CD14-positive monocyte (primary cell): ENCODE measurements at regions not wholly inside any gene's neighbourhood (a gene's known extent, or its start where the extent isn't known, plus 50 kb on each side); places are given as distances from the start of the nearest gene placed in this dataset.

Experiments used
- DNase-seq, 3 donors: peaks; one replicate each; pipeline ENCODE4 v3.0.0-alpha.2; 2011 to 2022
- H2AFZ ChIP-seq: 2 replicates; pipeline ENCODE4 v1.6.0; 2012; ENCODE audit warnings: mild to moderate bottlenecking, low read depth, low read length, inconsistent platforms; ENCODE audit not compliant: insufficient read depth, poor library complexity, severe bottlenecking
- H3K27ac ChIP-seq, 2 donors: 1 replicate in 1 of 2; 2 replicates in 1 of 2; pipeline ENCODE4 v1.5.1; 2012 to 2013; ENCODE audit warnings: low read length in 2 of 2, control low read depth in 1 of 2, inconsistent platforms in 1 of 2, low read depth in 1 of 2, mild to moderate bottlenecking in 1 of 2
- H3K27me3 ChIP-seq, 2 donors: one replicate each; pipeline versions ENCODE4 v1.6.0 to v1.6.1; 2011 to 2013; ENCODE audit warnings: low read length in 2 of 2; ENCODE audit not compliant: control insufficient read depth in 2 of 2, insufficient read depth in 2 of 2
- H3K36me3 ChIP-seq, 2 donors: replicated peaks in 1 of 2; 1 replicate in 1 of 2; 2 replicates in 1 of 2; pipeline versions ENCODE4 v1.5.1 to v1.6.1; 2012 to 2013; ENCODE audit warnings: low read length in 2 of 2, control low read depth in 1 of 2, inconsistent platforms in 1 of 2, mild to moderate bottlenecking in 1 of 2; ENCODE audit not compliant: insufficient read depth in 2 of 2, control insufficient read depth in 1 of 2
- H3K4me1 ChIP-seq, 2 donors: 1 replicate in 1 of 2; 2 replicates in 1 of 2; pipeline versions ENCODE4 v1.5.1 to v1.6.1; 2012 to 2013; ENCODE audit warnings: low read length in 2 of 2, control low read depth in 1 of 2, inconsistent platforms in 1 of 2, mild to moderate bottlenecking in 1 of 2, moderate library complexity in 1 of 2; ENCODE audit not compliant: insufficient read depth in 2 of 2, control insufficient read depth in 1 of 2
- H3K4me2 ChIP-seq: replicated peaks from 2 replicates; pipeline ENCODE3; 2012; ENCODE audit warnings: low read length, moderate library complexity, mild to moderate bottlenecking; ENCODE audit not compliant: poor library complexity, severe bottlenecking; ENCODE audit errors: extremely low read depth
- H3K4me3 ChIP-seq, 3 experiments: fragments of 200-600 bp in 1 of 3; sonication (generic) in 1 of 3; replicated peaks in 1 of 3; 1 replicate in 2 of 3; 2 replicates in 1 of 3; pipeline ENCODE4 v1.5.1; 2011 to 2013; ENCODE audit warnings: low read length in 3 of 3, mild to moderate bottlenecking in 3 of 3, control low read depth in 2 of 3, low read depth in 2 of 3, inconsistent platforms in 1 of 3, moderate library complexity in 1 of 3
- H3K79me2 ChIP-seq: 2 replicates; pipeline ENCODE4 v1.6.0; 2012; ENCODE audit warnings: mild to moderate bottlenecking, control low read depth, inconsistent platforms, low read length, moderate library complexity; ENCODE audit not compliant: insufficient read depth
- H3K9ac ChIP-seq: 2 replicates; pipeline ENCODE4 v1.6.0; 2017; ENCODE audit warnings: low read length, mild to moderate bottlenecking; ENCODE audit not compliant: insufficient read depth, poor library complexity, severe bottlenecking
- H3K9me3 ChIP-seq, 2 donors: replicated peaks in 1 of 2; 1 replicate in 1 of 2; 2 replicates in 1 of 2; pipeline versions ENCODE4 v1.5.1 to v1.6.1; 2012 to 2013; ENCODE audit warnings: low read length in 2 of 2, control low read depth in 1 of 2; ENCODE audit not compliant: control insufficient read depth in 1 of 2, insufficient read depth in 1 of 2
- H4K20me1 ChIP-seq: 2 replicates; pipeline ENCODE4 v1.6.0; 2012; ENCODE audit warnings: mild to moderate bottlenecking, low read length, control low read depth, moderate library complexity; ENCODE audit not compliant: insufficient read depth
- H3K27ac Mint-ChIP-seq, 7 donors: one replicate each; pipeline ENCODE4 v1.8.0; 2020; ENCODE audit warnings: mild to moderate bottlenecking in 7 of 7, mixed read lengths in 7 of 7, moderate library complexity in 6 of 7, inconsistent platforms in 2 of 7
- H3K27me3 Mint-ChIP-seq, 3 donors: one replicate each; pipeline ENCODE4 v1.8.0; 2021 to 2022; ENCODE audit warnings: low read depth in 3 of 3, mild to moderate bottlenecking in 3 of 3, mixed read lengths in 3 of 3, moderate library complexity in 3 of 3, inconsistent platforms in 1 of 3
- H3K36me3 Mint-ChIP-seq, 2 donors: one replicate each; pipeline ENCODE4 v1.8.0; 2020; ENCODE audit warnings: mixed read lengths in 2 of 2, inconsistent platforms in 1 of 2, mild to moderate bottlenecking in 1 of 2
- H3K4me1 Mint-ChIP-seq: one replicate; pipeline ENCODE4 v1.8.0; 2020; ENCODE audit warnings: mild to moderate bottlenecking, mixed read lengths
- H3K4me3 Mint-ChIP-seq, 2 donors: one replicate each; pipeline ENCODE4 v1.8.0; 2020; ENCODE audit warnings: mild to moderate bottlenecking in 2 of 2, mixed read lengths in 2 of 2, moderate library complexity in 1 of 2
- H3K9me3 Mint-ChIP-seq, 7 donors: one replicate each; pipeline ENCODE4 v1.8.0; 2020 to 2022; ENCODE audit warnings: mixed read lengths in 7 of 7, mild to moderate bottlenecking in 6 of 7, moderate library complexity in 6 of 7, inconsistent platforms in 2 of 7
- WGBS: methylation state at CpG from one replicate; pipeline ENCODE4 v1.1.5; 2013; ENCODE audit warnings: missing lambda C conversion rate; ENCODE audit not compliant: insufficient coverage; 5-methylcytosine and 5-hydroxymethylcytosine counted together
- intact Hi-C, 2 donors: fragments of 100-400 bp; cut with micrococcal nuclease; formaldehyde crosslinking; loops; one replicate each; pipeline versions ENCODE4 v1.15.0 to v1.15.1; 2023
- TF ChIP-seq, protein P1 (sequence below): fragments of 200-600 bp; IDR thresholded peaks from one replicate; pipeline ENCODE4 v1.8.0; 2022; ENCODE audit warnings: antibody characterized with exemption, mild to moderate bottlenecking

GRCh38 chr22:22168941-22169867, 75.4 kb upstream of the VPREB1 start:
- Histone ChIP-seq H2AFZ (no peak overlapping the region), H3K79me2 (no peaks in the 10 kb centered on the region), H3K27ac (no peak overlapping the region), H3K36me3 (no peaks in the 10 kb centered on the region), H4K20me1 (no peaks in the 10 kb centered on the region), H3K9ac (no peak overlapping the region), H3K4me1 (peaks cover 10 to 11% of the 10 kb centered on the region in 2 donors), H3K9me3 (no peaks in the 10 kb centered on the region), H3K27me3 (peaks cover 0 to 2% of the 10 kb centered on the region in 2 donors), H3K4me2 (no peak overlapping the region), H3K4me3 (no peak overlapping the region)
- H3K27ac Mint-ChIP-seq: peak overlapping the region in 1 of 7 donors; percentile 72
- intact Hi-C loops: no loop called here
- no CpG with 5 or more reads among the region's 9 CpGs for WGBS
- H3K36me3 Mint-ChIP-seq: no peaks in the 10 kb centered on the region
- H3K9me3 Mint-ChIP-seq: no peaks in the 10 kb centered on the region
- peaks cover 16% of the 10 kb centered on the region for H3K4me1 Mint-ChIP-seq
- TF ChIP-seq, protein P1, sequence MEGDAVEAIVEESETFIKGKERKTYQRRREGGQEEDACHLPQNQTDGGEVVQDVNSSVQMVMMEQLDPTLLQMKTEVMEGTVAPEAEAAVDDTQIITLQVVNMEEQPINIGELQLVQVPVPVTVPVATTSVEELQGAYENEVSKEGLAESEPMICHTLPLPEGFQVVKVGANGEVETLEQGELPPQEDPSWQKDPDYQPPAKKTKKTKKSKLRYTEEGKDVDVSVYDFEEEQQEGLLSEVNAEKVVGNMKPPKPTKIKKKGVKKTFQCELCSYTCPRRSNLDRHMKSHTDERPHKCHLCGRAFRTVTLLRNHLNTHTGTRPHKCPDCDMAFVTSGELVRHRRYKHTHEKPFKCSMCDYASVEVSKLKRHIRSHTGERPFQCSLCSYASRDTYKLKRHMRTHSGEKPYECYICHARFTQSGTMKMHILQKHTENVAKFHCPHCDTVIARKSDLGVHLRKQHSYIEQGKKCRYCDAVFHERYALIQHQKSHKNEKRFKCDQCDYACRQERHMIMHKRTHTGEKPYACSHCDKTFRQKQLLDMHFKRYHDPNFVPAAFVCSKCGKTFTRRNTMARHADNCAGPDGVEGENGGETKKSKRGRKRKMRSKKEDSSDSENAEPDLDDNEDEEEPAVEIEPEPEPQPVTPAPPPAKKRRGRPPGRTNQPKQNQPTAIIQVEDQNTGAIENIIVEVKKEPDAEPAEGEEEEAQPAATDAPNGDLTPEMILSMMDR: no peak
- H3K27me3 Mint-ChIP-seq: peaks cover 5 to 10% (median 5%) of the 10 kb centered on the region in 3 donors
- no peak for DNase-seq
- no peak overlapping the region for H3K4me3 Mint-ChIP-seq

- H3K4me1 Mint-ChIP-seq: peaks cover 16% of the 10 kb centered on the region
- H3K36me3 Mint-ChIP-seq: no peaks in the 10 kb centered on the region
- Histone ChIP-seq H3K4me3 (peak overlapping the region in 1 of 3 experiments; percentile 30), H3K27ac (no peak overlapping the region), H3K36me3 (no peaks in the 10 kb centered on the region), H4K20me1 (no peaks in the 10 kb centered on the region), H3K9ac (no peak overlapping the region), H3K27me3 (peaks cover 0 to 2% of the 10 kb centered on the region in 2 donors), H3K4me2 (peak overlapping the region; percentile 30), H3K4me1 (peaks cover 10 to 11% of the 10 kb centered on the region in 2 donors), H2AFZ (no peak overlapping the region), H3K79me2 (no peaks in the 10 kb centered on the region), H3K9me3 (no peaks in the 10 kb centered on the region)
- TF ChIP-seq, protein P1: no peak
- peaks cover 5 to 7% (median 5%) of the 10 kb centered on the region in 3 donors for H3K27me3 Mint-ChIP-seq
- H3K9me3 Mint-ChIP-seq: no peaks in the 10 kb centered on the region
- WGBS: 58% methylated on average over 2 of the region's 7 CpGs
- H3K27ac Mint-ChIP-seq: peak overlapping the region in 5 of 7 donors; percentile 14 to 70 (median 60)
- peak overlapping the region in 1 of 2 donors; percentile 83 for H3K4me3 Mint-ChIP-seq
- peak; percentile 36 to 54 (median 52) for DNase-seq
- intact Hi-C loops: no loop called here
Measured at GRCh38 chr22:22168190-22168940, 76.2 kb upstream of the VPREB1 start.
